ENCODE measurements at regions not wholly inside any gene's neighbourhood (a gene's known extent, or its start where the extent isn't known, plus 50 kb on each side); places are given as distances from the start of the nearest gene placed in this dataset.

DNA sequence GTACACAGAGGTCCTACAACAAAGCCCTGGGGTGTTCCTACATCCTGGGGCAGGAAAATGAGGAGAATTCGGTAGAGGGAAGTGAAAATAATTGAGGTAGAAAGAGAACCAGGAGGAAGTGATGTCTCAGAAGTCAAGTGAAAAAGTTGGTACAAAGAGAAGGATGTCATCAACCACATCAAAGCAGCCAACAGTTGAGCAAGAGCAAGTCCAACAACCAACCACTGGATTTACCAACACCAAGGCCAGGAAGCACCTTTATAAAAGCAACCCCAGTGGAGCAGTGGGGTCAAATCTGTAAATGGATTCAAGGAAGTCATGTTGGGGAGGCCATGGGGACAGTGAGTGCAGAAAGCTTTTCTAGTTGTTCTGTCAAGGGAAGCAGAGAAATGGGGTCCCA lies 360.4 kb downstream of the ZNF516 start:
- Histone ChIP-seq H3K9ac (no peak overlapping the region), H3K27ac (no peak overlapping the region), H3K4me2 (no peak overlapping the region), H2AFZ (replicated peaks) (no peak overlapping the region), H4K20me1 (ENCODE audit: low read depth) (no peaks in the 10 kb centered on the region), H3K4me3 (no peak overlapping the region), H3K4me1 (no peaks in the 10 kb centered on the region), H3K9me3 (ENCODE audit: low read depth) (no peaks in the 10 kb centered on the region), H3K36me3 (no peaks in the 10 kb centered on the region), H3K79me2 (ENCODE audit: low read depth) (no peaks in the 10 kb centered on the region), H3K27me3 (no peaks in the 10 kb centered on the region), H3F3A (ENCODE audit: low read depth) (no peaks in the 10 kb centered on the region)
- no peak for DNase-seq (ENCODE audit: low spot score)
- H3K4me3 Mint-ChIP-seq, result no peak overlapping the region
- H3K9me3 Mint-ChIP-seq, result no peaks in the 10 kb centered on the region
- H3K4me1 Mint-ChIP-seq, result no peaks in the 10 kb centered on the region
- H3K27ac Mint-ChIP-seq, result no peak overlapping the region
- TF ChIP-seq, protein P1, sequence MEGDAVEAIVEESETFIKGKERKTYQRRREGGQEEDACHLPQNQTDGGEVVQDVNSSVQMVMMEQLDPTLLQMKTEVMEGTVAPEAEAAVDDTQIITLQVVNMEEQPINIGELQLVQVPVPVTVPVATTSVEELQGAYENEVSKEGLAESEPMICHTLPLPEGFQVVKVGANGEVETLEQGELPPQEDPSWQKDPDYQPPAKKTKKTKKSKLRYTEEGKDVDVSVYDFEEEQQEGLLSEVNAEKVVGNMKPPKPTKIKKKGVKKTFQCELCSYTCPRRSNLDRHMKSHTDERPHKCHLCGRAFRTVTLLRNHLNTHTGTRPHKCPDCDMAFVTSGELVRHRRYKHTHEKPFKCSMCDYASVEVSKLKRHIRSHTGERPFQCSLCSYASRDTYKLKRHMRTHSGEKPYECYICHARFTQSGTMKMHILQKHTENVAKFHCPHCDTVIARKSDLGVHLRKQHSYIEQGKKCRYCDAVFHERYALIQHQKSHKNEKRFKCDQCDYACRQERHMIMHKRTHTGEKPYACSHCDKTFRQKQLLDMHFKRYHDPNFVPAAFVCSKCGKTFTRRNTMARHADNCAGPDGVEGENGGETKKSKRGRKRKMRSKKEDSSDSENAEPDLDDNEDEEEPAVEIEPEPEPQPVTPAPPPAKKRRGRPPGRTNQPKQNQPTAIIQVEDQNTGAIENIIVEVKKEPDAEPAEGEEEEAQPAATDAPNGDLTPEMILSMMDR (IDR thresholded peaks at IDR 0.05), result no peak
- no peak for TF ChIP-seq EZH2 (IDR thresholded peaks at IDR 0.05)
- TF ChIP-seq EZH2phosphoT487 (IDR thresholded peaks at IDR 0.05), result no peak
- no peaks in the 10 kb centered on the region for H3K36me3 Mint-ChIP-seq
- H3K27me3 Mint-ChIP-seq (ENCODE audit: insufficient read depth, low read depth), result peaks cover 2% of the 10 kb centered on the region

DNA sequence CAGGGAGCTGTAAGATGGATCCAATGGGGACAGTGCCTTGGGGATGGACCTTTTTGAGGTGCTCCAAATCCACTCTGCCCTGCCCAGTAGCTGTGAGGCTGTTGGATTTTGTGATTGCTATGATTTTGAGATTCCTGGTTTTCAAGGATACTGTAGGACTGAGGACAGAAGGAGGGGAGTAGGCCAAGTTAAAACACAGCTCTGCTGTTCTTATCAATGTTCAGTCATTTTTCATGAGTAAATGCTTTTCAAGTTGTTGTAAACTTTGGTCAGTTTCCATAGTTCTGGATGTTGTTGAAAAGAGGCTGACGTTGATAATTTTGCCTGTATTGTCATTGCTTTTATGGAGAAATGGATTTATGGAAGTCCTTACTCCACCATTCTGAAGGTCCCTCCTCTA lies 361.2 kb downstream of the ZNF516 start:
- no peak overlapping the region for H3K4me3 ChIP-seq
- H3K36me3 ChIP-seq, result no peaks in the 10 kb centered on the region
- H3K4me3 Mint-ChIP-seq, result no peak overlapping the region
- no peaks in the 10 kb centered on the region for H3K4me1 Mint-ChIP-seq
- no peak for DNase-seq (ENCODE audit: low spot score)
- no peaks in the 10 kb centered on the region for H4K20me1 ChIP-seq (ENCODE audit: low read depth)
- TF ChIP-seq, protein P1 (IDR thresholded peaks at IDR 0.05), result no peak
- TF ChIP-seq EZH2 (IDR thresholded peaks at IDR 0.05) (no peak), EZH2phosphoT487 (IDR thresholded peaks at IDR 0.05) (no peak)
- no peak overlapping the region for H3K27ac ChIP-seq
- no peaks in the 10 kb centered on the region for H3K9me3 ChIP-seq (ENCODE audit: low read depth)
- no peaks in the 10 kb centered on the region for H3K27me3 ChIP-seq
- H2AFZ ChIP-seq (replicated peaks), result no peak overlapping the region
- peaks cover 2% of the 10 kb centered on the region for H3K27me3 Mint-ChIP-seq (ENCODE audit: insufficient read depth, low read depth)
- no peaks in the 10 kb centered on the region for H3K9me3 Mint-ChIP-seq
- H3K79me2 ChIP-seq (ENCODE audit: low read depth), result no peaks in the 10 kb centered on the region
- H3K9ac ChIP-seq, result no peak overlapping the region
- H3F3A ChIP-seq (ENCODE audit: low read depth), result no peaks in the 10 kb centered on the region
- no peak overlapping the region for H3K4me2 ChIP-seq
- H3K27ac Mint-ChIP-seq, result no peak overlapping the region
- H3K4me1 ChIP-seq, result no peaks in the 10 kb centered on the region
- H3K36me3 Mint-ChIP-seq, result no peaks in the 10 kb centered on the region

GRCh38 chr18:76131738-76132137 lies 363.3 kb downstream of the ZNF516 start:
- no peak for TF ChIP-seq EZH2phosphoT487 (IDR thresholded peaks at IDR 0.05)
- TF ChIP-seq, protein P1 (IDR thresholded peaks at IDR 0.05), result no peak
- no peak for TF ChIP-seq EZH2 (IDR thresholded peaks at IDR 0.05)
- H3K27me3 Mint-ChIP-seq (ENCODE audit: insufficient read depth, low read depth), result no peaks in the 10 kb centered on the region
- Histone ChIP-seq H3K9me3 (ENCODE audit: low read depth) (no peaks in the 10 kb centered on the region), H2AFZ (replicated peaks) (no peak overlapping the region), H3K9ac (no peak overlapping the region), H3K27me3 (no peaks in the 10 kb centered on the region), H3K4me2 (no peak overlapping the region), H4K20me1 (ENCODE audit: low read depth) (no peaks in the 10 kb centered on the region), H3K36me3 (no peaks in the 10 kb centered on the region), H3K79me2 (ENCODE audit: low read depth) (no peaks in the 10 kb centered on the region), H3K4me1 (no peaks in the 10 kb centered on the region), H3K27ac (no peak overlapping the region), H3K4me3 (no peak overlapping the region), H3F3A (ENCODE audit: low read depth) (no peaks in the 10 kb centered on the region)
- no peaks in the 10 kb centered on the region for H3K9me3 Mint-ChIP-seq
- no peaks in the 10 kb centered on the region for H3K4me1 Mint-ChIP-seq
- H3K4me3 Mint-ChIP-seq, result no peak overlapping the region
- no peaks in the 10 kb centered on the region for H3K36me3 Mint-ChIP-seq
- H3K27ac Mint-ChIP-seq, result no peak overlapping the region
- DNase-seq (ENCODE audit: low spot score), result no peak

DNA sequence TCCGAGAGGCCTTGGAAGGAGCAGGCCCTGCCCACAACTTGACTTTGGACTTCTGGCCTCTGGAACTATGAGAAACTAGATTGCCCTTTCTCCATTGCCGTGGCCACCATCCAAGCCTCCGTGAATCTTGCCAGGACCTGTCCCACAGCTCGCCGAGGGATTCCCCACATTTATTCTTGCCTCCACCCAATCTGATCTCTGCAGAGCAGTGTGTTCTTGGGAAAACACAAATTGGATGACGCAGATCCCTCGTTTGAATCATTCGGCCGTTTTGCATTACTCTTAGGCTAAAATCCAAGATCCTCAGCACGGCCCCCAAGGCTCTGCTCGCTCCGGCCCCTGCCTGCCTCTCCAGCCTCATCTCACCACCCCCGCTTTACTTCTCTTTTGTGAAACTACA lies 364.2 kb downstream of the ZNF516 start:
- Histone ChIP-seq H3K27me3 (no peaks in the 10 kb centered on the region), H3K27ac (no peak overlapping the region), H2AFZ (replicated peaks) (no peak overlapping the region), H3K4me1 (no peaks in the 10 kb centered on the region), H3F3A (ENCODE audit: low read depth) (no peaks in the 10 kb centered on the region), H4K20me1 (ENCODE audit: low read depth) (no peaks in the 10 kb centered on the region), H3K9ac (no peak overlapping the region), H3K79me2 (ENCODE audit: low read depth) (no peaks in the 10 kb centered on the region), H3K4me3 (no peak overlapping the region), H3K9me3 (ENCODE audit: low read depth) (no peaks in the 10 kb centered on the region), H3K36me3 (no peaks in the 10 kb centered on the region), H3K4me2 (no peak overlapping the region)
- no peak for DNase-seq (ENCODE audit: low spot score)
- H3K27ac Mint-ChIP-seq, result no peak overlapping the region
- no peaks in the 10 kb centered on the region for H3K36me3 Mint-ChIP-seq
- no peaks in the 10 kb centered on the region for H3K4me1 Mint-ChIP-seq
- no peaks in the 10 kb centered on the region for H3K9me3 Mint-ChIP-seq
- no peak overlapping the region for H3K4me3 Mint-ChIP-seq
- TF ChIP-seq EZH2phosphoT487 (IDR thresholded peaks at IDR 0.05) (no peak), EZH2 (IDR thresholded peaks at IDR 0.05) (no peak)
- TF ChIP-seq, protein P1 (IDR thresholded peaks at IDR 0.05), result no peak
- no peaks in the 10 kb centered on the region for H3K27me3 Mint-ChIP-seq (ENCODE audit: insufficient read depth, low read depth)
